ENCODE measurements at regions not wholly inside any gene's neighbourhood (a gene's known extent, or its start where the extent isn't known, plus 50 kb on each side); places are given as distances from the start of the nearest gene placed in this dataset.

GRCh38 chr11:86156397-86156955 is 87.6 kb upstream of the PICALM start:
- no peaks in the 10 kb centered on the region for H3K9me3 ChIP-seq (ENCODE audit: low read length)
- no peaks in the 10 kb centered on the region for H3K36me3 ChIP-seq (ENCODE audit: insufficient read depth, low read length)
- H3K79me2 ChIP-seq (ENCODE audit: insufficient read depth, low read depth, low read length), result no peaks in the 10 kb centered on the region
- no peak for DNase-seq (ENCODE audit: low spot score)
- BruUV-seq (replicated peaks), result no TSS peak
- no peak overlapping the region for H2AFZ ChIP-seq (ENCODE audit: low read length)
- POLR2A ChIA-PET, result interaction anchor here (0.5 to 0.8 kb wide), 3 partner anchors 24 to 957 kb away, joined by 3 to 6 read pairs (median 4); no protein-coding TSS in a partner anchor
- H3K9me2 ChIP-seq (ENCODE audit: insufficient read depth, low read length), result no peaks in the 10 kb centered on the region
- H3K27ac ChIP-seq (ENCODE audit: low read depth, low read length, poor library complexity, severe bottlenecking), result no peak overlapping the region
- H4K20me1 ChIP-seq (ENCODE audit: insufficient read depth, low read length), result no peaks in the 10 kb centered on the region
- H3K4me1 ChIP-seq (ENCODE audit: insufficient read depth, low read length, poor library complexity, severe bottlenecking), result peaks cover 12% of the 10 kb centered on the region
- no peak overlapping the region for H3K4me3 ChIP-seq (ENCODE audit: low read depth, low read length, poor library complexity, severe bottlenecking)
- TF ChIP-seq, protein P1, sequence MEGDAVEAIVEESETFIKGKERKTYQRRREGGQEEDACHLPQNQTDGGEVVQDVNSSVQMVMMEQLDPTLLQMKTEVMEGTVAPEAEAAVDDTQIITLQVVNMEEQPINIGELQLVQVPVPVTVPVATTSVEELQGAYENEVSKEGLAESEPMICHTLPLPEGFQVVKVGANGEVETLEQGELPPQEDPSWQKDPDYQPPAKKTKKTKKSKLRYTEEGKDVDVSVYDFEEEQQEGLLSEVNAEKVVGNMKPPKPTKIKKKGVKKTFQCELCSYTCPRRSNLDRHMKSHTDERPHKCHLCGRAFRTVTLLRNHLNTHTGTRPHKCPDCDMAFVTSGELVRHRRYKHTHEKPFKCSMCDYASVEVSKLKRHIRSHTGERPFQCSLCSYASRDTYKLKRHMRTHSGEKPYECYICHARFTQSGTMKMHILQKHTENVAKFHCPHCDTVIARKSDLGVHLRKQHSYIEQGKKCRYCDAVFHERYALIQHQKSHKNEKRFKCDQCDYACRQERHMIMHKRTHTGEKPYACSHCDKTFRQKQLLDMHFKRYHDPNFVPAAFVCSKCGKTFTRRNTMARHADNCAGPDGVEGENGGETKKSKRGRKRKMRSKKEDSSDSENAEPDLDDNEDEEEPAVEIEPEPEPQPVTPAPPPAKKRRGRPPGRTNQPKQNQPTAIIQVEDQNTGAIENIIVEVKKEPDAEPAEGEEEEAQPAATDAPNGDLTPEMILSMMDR (conservative IDR thresholded peaks at IDR 0.05; ENCODE audit: low read length), result no peak
- TF ChIP-seq EZH2phosphoT487 (IDR thresholded peaks at IDR 0.05; ENCODE audit: borderline replicate concordance, low read depth, low read length), result no peak
- CTCF ChIA-PET (ENCODE audit: unreplicated experiment), result no interaction called here
- intact Hi-C loops (cut with micrococcal nuclease; ENCODE audit: unreplicated experiment), result no loop called here
- H3K4me2 ChIP-seq (ENCODE audit: low read length), result no peak overlapping the region

GRCh38 chr11:86155200-86155844 is 86.4 kb upstream of the PICALM start:
- ChIA-PET POLR2A (no interaction called here), CTCF (ENCODE audit: unreplicated experiment) (no interaction called here)
- no peaks in the 10 kb centered on the region for H3K79me2 ChIP-seq (ENCODE audit: insufficient read depth, low read depth, low read length)
- H3K4me3 ChIP-seq (ENCODE audit: low read depth, low read length, poor library complexity, severe bottlenecking), result no peak overlapping the region
- H3K4me1 ChIP-seq (ENCODE audit: insufficient read depth, low read length, poor library complexity, severe bottlenecking), result peaks cover 12% of the 10 kb centered on the region
- H3K36me3 ChIP-seq (ENCODE audit: insufficient read depth, low read length), result no peaks in the 10 kb centered on the region
- no peak overlapping the region for H3K4me2 ChIP-seq (ENCODE audit: low read length)
- no peak overlapping the region for H3K27ac ChIP-seq (ENCODE audit: low read depth, low read length, poor library complexity, severe bottlenecking)
- no TSS peak for BruUV-seq (replicated peaks)
- H2AFZ ChIP-seq (ENCODE audit: low read length), result no peak overlapping the region
- intact Hi-C loops (cut with micrococcal nuclease; ENCODE audit: unreplicated experiment), result no loop called here
- H3K9me2 ChIP-seq (ENCODE audit: insufficient read depth, low read length), result no peaks in the 10 kb centered on the region
- TF ChIP-seq, protein P1 (conservative IDR thresholded peaks at IDR 0.05; ENCODE audit: low read length), result no peak
- TF ChIP-seq EZH2phosphoT487 (IDR thresholded peaks at IDR 0.05; ENCODE audit: borderline replicate concordance, low read depth, low read length), result no peak
- no peaks in the 10 kb centered on the region for H4K20me1 ChIP-seq (ENCODE audit: insufficient read depth, low read length)
- H3K9me3 ChIP-seq (ENCODE audit: low read length), result no peaks in the 10 kb centered on the region
- no peak for DNase-seq (ENCODE audit: low spot score)

DNA sequence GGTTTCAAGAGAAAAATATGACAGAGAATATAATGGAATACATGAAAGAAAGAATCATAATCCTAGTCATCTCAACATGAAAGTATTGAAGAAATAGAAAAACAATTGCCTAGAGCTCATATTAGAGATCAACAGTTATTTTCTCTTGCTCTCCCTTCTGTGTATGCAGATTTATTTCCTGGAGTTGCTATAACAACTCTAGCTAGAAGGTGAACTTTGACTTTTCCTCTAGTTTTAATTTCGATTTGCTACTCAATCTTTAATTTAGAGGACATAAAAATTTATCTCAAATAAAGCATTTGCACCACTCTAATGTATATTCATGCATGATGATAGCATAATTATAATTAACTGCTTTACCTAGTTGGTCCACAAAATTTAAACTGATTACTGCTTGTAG is 84.6 kb upstream of the PICALM start:
- Histone ChIP-seq H3K4me1 (ENCODE audit: insufficient read depth, low read length, poor library complexity, severe bottlenecking) (peaks cover 3% of the 10 kb centered on the region), H3K36me3 (ENCODE audit: insufficient read depth, low read length) (no peaks in the 10 kb centered on the region), H2AFZ (ENCODE audit: low read length) (no peak overlapping the region), H3K79me2 (ENCODE audit: insufficient read depth, low read depth, low read length) (no peaks in the 10 kb centered on the region), H3K9me2 (ENCODE audit: insufficient read depth, low read length) (no peaks in the 10 kb centered on the region), H3K4me3 (ENCODE audit: low read depth, low read length, poor library complexity, severe bottlenecking) (no peak overlapping the region), H3K9me3 (ENCODE audit: low read length) (no peaks in the 10 kb centered on the region), H4K20me1 (ENCODE audit: insufficient read depth, low read length) (no peaks in the 10 kb centered on the region), H3K4me2 (ENCODE audit: low read length) (no peak overlapping the region), H3K27ac (ENCODE audit: low read depth, low read length, poor library complexity, severe bottlenecking) (no peak overlapping the region)
- ChIA-PET CTCF (ENCODE audit: unreplicated experiment) (no interaction called here), POLR2A (interaction anchor here (0.6 to 1.1 kb wide), 3 partner anchors 40 to 56 kb away, joined by 3 to 5 read pairs (median 3); no protein-coding TSS in a partner anchor)
- no peak for TF ChIP-seq EZH2phosphoT487 (IDR thresholded peaks at IDR 0.05; ENCODE audit: borderline replicate concordance, low read depth, low read length)
- TF ChIP-seq, protein P1 (conservative IDR thresholded peaks at IDR 0.05; ENCODE audit: low read length), result no peak
- DNase-seq (ENCODE audit: low spot score), result no peak
- intact Hi-C loops (cut with micrococcal nuclease; ENCODE audit: unreplicated experiment), result no loop called here
- no TSS peak for BruUV-seq (replicated peaks)

All from OCI-LY7 (cell line).